ENCODE measurements at regions not wholly inside any gene's neighbourhood (a gene's known extent, or its start where the extent isn't known, plus 50 kb on each side); places are given as distances from the start of the nearest gene placed in this dataset.

DNA sequence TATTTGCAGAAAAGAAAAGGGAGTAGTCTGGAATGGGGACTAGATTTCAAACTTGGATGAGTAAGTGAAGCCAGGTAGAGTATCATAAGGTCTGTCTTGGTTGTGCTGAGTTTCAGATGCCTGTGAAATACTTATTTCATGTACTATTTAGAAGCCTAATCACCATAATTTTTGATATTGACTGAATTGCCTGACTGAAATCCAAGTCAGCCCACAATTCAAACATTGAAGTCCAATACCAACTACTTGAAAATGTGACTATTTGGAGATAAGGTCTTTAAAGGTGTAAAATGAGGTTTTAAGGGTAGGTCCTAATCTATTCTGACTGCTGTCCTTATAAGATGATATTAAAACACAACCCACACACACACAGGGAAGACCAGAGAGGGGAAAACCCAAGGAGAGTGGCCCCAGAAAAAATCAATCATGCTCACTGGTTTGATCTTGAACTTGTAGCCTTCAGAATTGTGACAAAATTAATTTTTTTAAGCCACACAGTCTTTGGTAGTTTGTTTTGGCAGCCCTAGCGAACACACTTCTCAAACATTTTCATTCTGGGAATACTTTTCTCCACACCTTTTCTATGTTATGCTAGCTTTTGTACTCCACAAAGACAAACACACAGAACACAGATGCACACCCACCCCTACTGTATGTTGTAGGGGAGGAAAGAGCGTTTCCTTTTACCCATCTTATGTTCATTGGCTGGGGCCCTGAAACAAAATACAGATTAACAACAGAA is 126.3 kb downstream of the HFE start:
- peaks cover 20% of the 10 kb centered on the region; the same call in 1 of the 2 replicates for H3K9me3 ChIP-seq (ENCODE audit: insufficient read depth, low read length)
- H3K27me3 ChIP-seq (ENCODE audit: low read depth, low read length): no peaks in the 10 kb centered on the region
- H2AFZ ChIP-seq (ENCODE audit: low read depth, low read length): no peak overlapping the region
- no peak overlapping the region for H3K27ac ChIP-seq (ENCODE audit: low read length)
- H3K4me3 ChIP-seq (ENCODE audit: low read length): no peak overlapping the region
- no peaks in the 10 kb centered on the region for H4K20me1 ChIP-seq (ENCODE audit: insufficient read depth, low read length)
- H3K4me1 ChIP-seq (ENCODE audit: low read length): no peaks in the 10 kb centered on the region
- H3K36me3 ChIP-seq (replicated peaks; ENCODE audit: low read depth, low read length): no peaks in the 10 kb centered on the region
- H3K79me2 ChIP-seq (ENCODE audit: low read length): no peaks in the 10 kb centered on the region
- no peak overlapping the region for H3K4me2 ChIP-seq (ENCODE audit: low read length)
- no peak overlapping the region for H3K9ac ChIP-seq (ENCODE audit: low read length)
- TF ChIP-seq CTCF (IDR thresholded peaks at IDR 0.05; ENCODE audit: low read depth, low read length): no peak
- no peak for TF ChIP-seq EZH2phosphoT487 (IDR thresholded peaks at IDR 0.05; ENCODE audit: low read depth)

DNA sequence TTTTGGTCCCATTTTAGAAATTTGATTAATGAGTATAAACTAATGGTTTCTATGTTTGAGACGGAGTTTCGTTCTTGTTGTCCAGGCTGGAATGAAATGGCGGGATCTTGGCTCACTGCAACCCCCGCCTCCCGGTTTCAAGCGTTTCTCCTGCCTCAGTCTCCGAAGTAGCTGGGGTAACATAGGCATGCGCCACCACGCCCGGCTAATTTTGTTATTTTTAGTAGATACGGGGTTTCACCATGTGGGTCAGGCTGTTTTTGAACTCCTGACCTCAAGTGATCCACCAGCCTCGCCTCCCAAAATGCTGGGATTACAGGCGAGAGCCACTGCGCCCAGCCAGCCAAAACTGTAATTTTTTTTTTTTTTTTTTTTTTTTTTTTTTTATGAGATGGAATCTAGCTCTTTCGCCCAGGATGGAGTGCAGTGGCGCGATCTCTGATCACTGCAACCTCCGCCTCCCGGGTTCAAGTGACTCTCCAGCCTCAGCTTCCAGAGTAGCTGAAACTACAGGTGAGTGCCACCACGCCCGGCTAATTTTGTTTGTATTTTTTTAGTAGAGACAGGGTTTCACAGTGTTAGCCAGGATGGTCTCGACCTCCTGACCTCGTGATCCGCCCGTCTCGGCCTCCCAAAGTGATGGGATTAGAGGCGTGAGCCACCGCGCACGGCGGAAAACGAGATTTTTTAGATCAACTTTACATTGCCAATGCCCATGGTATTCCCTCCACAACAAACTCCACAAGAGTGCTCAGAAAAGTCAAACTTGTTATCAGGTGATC is 127.8 kb downstream of the HFE start:
- H3K4me2 ChIP-seq (ENCODE audit: low read length): no peak overlapping the region
- no peak overlapping the region for H3K27ac ChIP-seq (ENCODE audit: low read length)
- no peak overlapping the region for H2AFZ ChIP-seq (ENCODE audit: low read depth, low read length)
- no peaks in the 10 kb centered on the region for H3K79me2 ChIP-seq (ENCODE audit: low read length)
- H3K9ac ChIP-seq (ENCODE audit: low read length): no peak overlapping the region
- H3K9me3 ChIP-seq (ENCODE audit: insufficient read depth, low read length): peaks cover 20% of the 10 kb centered on the region; the same call in 1 of the 2 replicates
- no peaks in the 10 kb centered on the region for H3K4me1 ChIP-seq (ENCODE audit: low read length)
- no peaks in the 10 kb centered on the region for H3K27me3 ChIP-seq (ENCODE audit: low read depth, low read length)
- no peaks in the 10 kb centered on the region for H3K36me3 ChIP-seq (replicated peaks; ENCODE audit: low read depth, low read length)
- no peak overlapping the region for H3K4me3 ChIP-seq (ENCODE audit: low read length)
- no peaks in the 10 kb centered on the region for H4K20me1 ChIP-seq (ENCODE audit: insufficient read depth, low read length)
- TF ChIP-seq EZH2phosphoT487 (IDR thresholded peaks at IDR 0.05; ENCODE audit: low read depth) (no peak), CTCF (IDR thresholded peaks at IDR 0.05; ENCODE audit: low read depth, low read length) (no peak)

GRCh38 chr6:26215585-26216358 is 128.5 kb downstream of the HFE start:
- Histone ChIP-seq H4K20me1 (ENCODE audit: insufficient read depth, low read length) (no peaks in the 10 kb centered on the region), H3K4me2 (ENCODE audit: low read length) (no peak overlapping the region), H3K79me2 (ENCODE audit: low read length) (no peaks in the 10 kb centered on the region), H3K36me3 (replicated peaks; ENCODE audit: low read depth, low read length) (no peaks in the 10 kb centered on the region), H2AFZ (ENCODE audit: low read depth, low read length) (no peak overlapping the region), H3K9me3 (ENCODE audit: insufficient read depth, low read length) (peaks cover 20% of the 10 kb centered on the region; the same call in 1 of the 2 replicates), H3K4me1 (ENCODE audit: low read length) (no peaks in the 10 kb centered on the region), H3K27ac (ENCODE audit: low read length) (no peak overlapping the region), H3K4me3 (ENCODE audit: low read length) (no peak overlapping the region), H3K27me3 (ENCODE audit: low read depth, low read length) (no peaks in the 10 kb centered on the region), H3K9ac (ENCODE audit: low read length) (no peak overlapping the region)
- no peak for TF ChIP-seq CTCF (IDR thresholded peaks at IDR 0.05; ENCODE audit: low read depth, low read length)
- TF ChIP-seq EZH2phosphoT487 (IDR thresholded peaks at IDR 0.05; ENCODE audit: low read depth): no peak
